ENCODE measurements at regions not wholly inside any gene's neighbourhood (a gene's known extent, or its start where the extent isn't known, plus 50 kb on each side); places are given as distances from the start of the nearest gene placed in this dataset.

DNA sequence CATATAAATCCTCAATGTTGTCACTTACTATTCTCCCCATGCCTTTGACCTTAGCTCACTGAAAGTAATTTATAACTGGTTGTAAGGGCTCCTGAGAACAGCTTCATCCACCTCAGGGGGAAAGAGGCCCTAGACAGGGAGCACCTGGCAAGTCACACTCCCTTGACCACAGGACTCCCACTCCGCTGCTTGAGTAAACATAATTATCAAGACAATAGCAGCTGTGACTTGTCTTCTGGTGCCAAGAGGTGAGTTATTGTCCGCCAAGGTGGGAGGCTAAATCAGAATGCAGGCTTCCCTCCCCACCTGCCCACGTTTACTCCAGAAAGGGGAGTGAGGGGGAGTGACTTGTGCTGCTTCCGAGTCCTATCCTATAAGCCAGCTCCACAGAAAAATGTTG is 230.6 kb upstream of the LRATD1 start:
- H2AFZ ChIP-seq (ENCODE audit: low read length): no peak overlapping the region
- no peak overlapping the region for H3K18ac ChIP-seq (ENCODE audit: extremely low read depth, low read length)
- no peaks in the 10 kb centered on the region for H3K36me3 ChIP-seq (ENCODE audit: control insufficient read depth in 2 of 4, insufficient read depth in 4 of 4, low read length in 3 of 4)
- H2BK5ac ChIP-seq (ENCODE audit: low read depth, low read length): no peak overlapping the region
- H2BK15ac ChIP-seq (ENCODE audit: low read length): no peak overlapping the region
- H3K27me3 ChIP-seq (replicated peaks in 1 of 4; ENCODE audit: control insufficient read depth in 3 of 4, extremely low read depth in 1 of 4, insufficient read depth in 3 of 4, low read length in 3 of 4): peaks cover 0 to 2% (median under 1%) of the 10 kb centered on the region in 4 experiments; a peak in 1 of 7 replicates
- H4K20me1 ChIP-seq (replicated peaks in 1 of 2; ENCODE audit: control insufficient read depth in 1 of 2, insufficient read depth in 2 of 2, low read length in 2 of 2): peaks cover 0 to 2% of the 10 kb centered on the region in 2 experiments
- 3% methylated on average over 4 of the region's 4 CpGs; no CpG with 5 or more reads in 1 of the 2 experiments for WGBS, 2 experiments (ENCODE audit: extremely low coverage in 1 of 2, insufficient coverage in 1 of 2, insufficient read length in 1 of 2, insufficient replicate concordance in 2 of 2, low coverage in 1 of 2, low lambda C conversion rate in 2 of 2, missing lambda C conversion rate in 1 of 2)
- CTCF ChIA-PET (ENCODE audit: partially characterized antibody): interaction anchor here (1.1 kb wide), 1 partner anchor 240 kb away, joined by 3 read pairs; no protein-coding TSS in a partner anchor
- H3K4me1 ChIP-seq (replicated peaks in 1 of 4; ENCODE audit: control insufficient read depth in 3 of 4, insufficient read depth in 4 of 4, low read length in 3 of 4): peaks cover 0 to 11% (median 3%) of the 10 kb centered on the region in 4 experiments; a peak in 2 of 7 replicates
- no peaks in the 10 kb centered on the region for H3K79me2 ChIP-seq (ENCODE audit: control insufficient read depth in 1 of 2, insufficient read depth in 2 of 2, low read length in 2 of 2)
- H2BK120ac ChIP-seq (replicated peaks; ENCODE audit: low read depth, low read length): no peak overlapping the region
- no peak overlapping the region for H3K9ac ChIP-seq (replicated peaks in 1 of 4; ENCODE audit: extremely low read depth in 1 of 4, low read depth in 3 of 4, low read length in 3 of 4)
- POLR2A ChIA-PET (ENCODE audit: partially characterized antibody): no interaction called here
- H3K4me2 ChIP-seq (ENCODE audit: insufficient read depth in 1 of 2, low read depth in 2 of 2, low read length in 2 of 2): peak overlapping the region in 1 of 2 experiments; percentile 40; a peak in 1 of 4 replicates
- peak; percentile 78 for FAIRE-seq
- no peak overlapping the region for H3K4me3 ChIP-seq (ENCODE audit: extremely low read depth in 1 of 4, insufficient read depth in 2 of 4, low read depth in 3 of 4, low read length in 4 of 4)
- H3K79me1 ChIP-seq (ENCODE audit: low read depth, low read length): no peaks in the 10 kb centered on the region
- H3K4ac ChIP-seq (replicated peaks; ENCODE audit: insufficient read length, low read depth, low read length): no peak overlapping the region
- H3K23ac ChIP-seq (ENCODE audit: insufficient read length): no peak overlapping the region
- no peak overlapping the region for H2BK20ac ChIP-seq (ENCODE audit: low read length)
- H3K9me3 ChIP-seq (ENCODE audit: insufficient read depth in 2 of 2, low read depth in 1 of 2, low read length in 1 of 2): no peaks in the 10 kb centered on the region
- no peak overlapping the region for H3K56ac ChIP-seq (replicated peaks; ENCODE audit: insufficient read length, low read depth, low read length)
- no peak overlapping the region for H2AK5ac ChIP-seq (ENCODE audit: low read depth, low read length)
- no peaks in the 10 kb centered on the region for H3K23me2 ChIP-seq (ENCODE audit: low read depth, low read length)
- H4K5ac ChIP-seq (ENCODE audit: insufficient read length, low read depth, low read length): no peak overlapping the region
- H4K8ac ChIP-seq (ENCODE audit: extremely low read depth, insufficient read depth, low read length): no peak overlapping the region; the same call in 1 of the 2 replicates
- no peak overlapping the region for H3K27ac ChIP-seq (ENCODE audit: low read depth, low read length)
- H3K14ac ChIP-seq (ENCODE audit: insufficient read length): no peak overlapping the region
- H4K91ac ChIP-seq (replicated peaks; ENCODE audit: insufficient read length, low read length): no peak overlapping the region
- peak in 1 of 2 experiments; percentile 72 for DNase-seq (ENCODE audit: low read depth in 1 of 2, low spot score in 2 of 2)
- no peak overlapping the region for H2BK12ac ChIP-seq (ENCODE audit: low read depth, low read length)
- TF ChIP-seq GTF2F1 (IDR thresholded peaks at IDR 0.05; ENCODE audit: borderline replicate concordance, low read depth, low read length) (no peak), EP300 (IDR thresholded peaks at IDR 0.05; ENCODE audit: borderline replicate concordance in 1 of 2, low read depth in 2 of 2, low read length in 2 of 2) (peak in 1 of 2 experiments; percentile 81; a peak in 1 of 3 replicates), SP2 (IDR thresholded peaks at IDR 0.05; ENCODE audit: low read length) (no peak), SAP30 (IDR thresholded peaks at IDR 0.05; ENCODE audit: insufficient read depth, insufficient replicate concordance, low read length) (no peak), PHF8 (conservative IDR thresholded peaks at IDR 0.05; ENCODE audit: low read depth, low read length) (no peak), RBBP5 (IDR thresholded peaks at IDR 0.05; ENCODE audit: borderline replicate concordance, low read depth, low read length) (no peak), POU5F1 (IDR thresholded peaks at IDR 0.05; ENCODE audit: low read depth, low read length) (no peak), RNF2 (IDR thresholded peaks at IDR 0.05; ENCODE audit: borderline replicate concordance, low read depth, low read length, missing control alignments, poor library complexity, severe bottlenecking) (no peak), ASH2L (IDR thresholded peaks at IDR 0.05; ENCODE audit: low read length) (peak; percentile 54), CREB1 (IDR thresholded peaks at IDR 0.05) (0 out of 2 replicates have a peak, but pooled peaks have one; percentile 9)
- TF ChIP-seq, protein P1, sequence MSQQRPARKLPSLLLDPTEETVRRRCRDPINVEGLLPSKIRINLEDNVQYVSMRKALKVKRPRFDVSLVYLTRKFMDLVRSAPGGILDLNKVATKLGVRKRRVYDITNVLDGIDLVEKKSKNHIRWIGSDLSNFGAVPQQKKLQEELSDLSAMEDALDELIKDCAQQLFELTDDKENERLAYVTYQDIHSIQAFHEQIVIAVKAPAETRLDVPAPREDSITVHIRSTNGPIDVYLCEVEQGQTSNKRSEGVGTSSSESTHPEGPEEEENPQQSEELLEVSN (IDR thresholded peaks at IDR 0.05): peak; percentile 71; the same call in 1 of the 2 replicates

Measured in H1 (cell line).